Activated naive CD8-positive, alpha-beta T cell treated with anti-CD3 and anti-CD28 coated beads, Interleukin-2, amount 10 ng/mL, durations not matched to agents 7 days and 5 days (primary cell): ENCODE measurements at regions not wholly inside any gene's neighbourhood (a gene's known extent, or its start where the extent isn't known, plus 50 kb on each side); places are given as distances from the start of the nearest gene placed in this dataset.

Experiments used
- ATAC-seq: fragments of 150-1000 bp; cut with Tn5 transposase; one replicate; pipeline ENCODE4 v1.10.0; 2021; ENCODE audit warnings: low read depth, moderate library complexity
- POLR2A ChIA-PET: fragments of 350-600 bp; sonication (Branson Sonifier 250); formaldehyde crosslinking; loops from one replicate; lab custom pipeline; 2021; ENCODE audit warnings: antibody characterized with exemption; lab: Charles Lee
- DNase-seq: peaks from one replicate; pipeline ENCODE4 v3.0.0; 2021
- H3K27ac Mint-ChIP-seq: one replicate; pipeline ENCODE4 v1.8.0; 2022; ENCODE audit warnings: mild to moderate bottlenecking, mixed read lengths
- H3K27me3 Mint-ChIP-seq: one replicate; pipeline ENCODE4 v1.8.0; 2022; ENCODE audit warnings: mild to moderate bottlenecking, moderate library complexity, mixed read lengths
- H3K36me3 Mint-ChIP-seq: one replicate; pipeline ENCODE4 v1.8.0; 2021; ENCODE audit warnings: mild to moderate bottlenecking, mixed read lengths
- H3K4me1 Mint-ChIP-seq: one replicate; pipeline ENCODE4 v1.8.0; 2021; ENCODE audit warnings: mixed read lengths
- H3K4me3 Mint-ChIP-seq: one replicate; pipeline ENCODE4 v1.8.0; 2022; ENCODE audit warnings: mild to moderate bottlenecking, moderate library complexity, mixed read lengths
- H3K9me3 Mint-ChIP-seq: one replicate; pipeline ENCODE4 v1.8.0; 2021; ENCODE audit warnings: mixed read lengths

DNA sequence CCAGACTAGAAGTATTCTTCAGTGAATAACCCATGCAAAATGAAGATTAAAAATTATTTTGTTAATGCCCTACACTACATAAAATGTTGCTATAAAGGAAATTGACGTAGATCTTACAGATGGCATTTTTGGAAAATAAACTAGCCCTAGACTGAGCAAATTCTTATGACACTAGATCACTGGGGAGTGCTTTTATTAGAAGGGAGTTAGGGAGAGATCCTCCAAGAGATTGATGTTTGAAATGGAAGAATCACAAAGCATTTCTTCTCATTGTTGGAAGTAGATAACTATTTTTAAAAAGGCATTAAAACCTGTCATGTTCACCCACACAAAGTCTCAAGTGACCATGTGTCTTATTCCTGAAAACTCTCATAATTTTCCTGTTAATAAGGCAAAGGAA, 351.1 kb upstream of the TLE4 start:
- Mint-ChIP-seq H3K9me3 (peaks cover 4% of the 10 kb centered on the region), H3K27me3 (no peaks in the 10 kb centered on the region), H3K27ac (no peak overlapping the region), H3K4me1 (no peaks in the 10 kb centered on the region), H3K4me3 (no peak overlapping the region), H3K36me3 (no peaks in the 10 kb centered on the region)
- ATAC-seq (no peak), DNase-seq (no peak)
- POLR2A ChIA-PET: no interaction called here

DNA sequence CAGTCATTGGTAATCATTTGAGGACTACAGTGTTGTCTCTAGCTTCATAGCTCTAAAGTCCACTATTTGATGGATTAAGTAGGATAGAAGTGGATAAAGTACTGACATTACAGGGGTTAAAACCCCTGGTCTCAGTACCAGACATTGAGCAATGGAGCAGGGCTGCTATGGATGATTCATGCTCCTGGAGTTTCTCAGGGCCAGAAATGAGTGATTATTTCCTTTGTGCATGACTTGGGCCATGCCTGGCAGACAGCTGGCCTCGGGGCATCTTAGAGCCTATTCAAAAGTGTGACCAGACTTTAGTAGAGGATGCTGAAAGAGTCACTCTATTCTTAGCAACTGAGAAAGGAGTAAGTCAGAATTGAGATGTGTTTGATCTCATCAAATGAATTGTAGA, 350.7 kb upstream of the TLE4 start:
- no peak overlapping the region for H3K27ac Mint-ChIP-seq
- POLR2A ChIA-PET: no interaction called here
- DNase-seq (no peak), ATAC-seq (no peak)
- H3K36me3 Mint-ChIP-seq: no peaks in the 10 kb centered on the region
- H3K9me3 Mint-ChIP-seq: peaks cover 4% of the 10 kb centered on the region
- no peaks in the 10 kb centered on the region for H3K27me3 Mint-ChIP-seq
- H3K4me1 Mint-ChIP-seq: no peaks in the 10 kb centered on the region
- no peak overlapping the region for H3K4me3 Mint-ChIP-seq

DNA sequence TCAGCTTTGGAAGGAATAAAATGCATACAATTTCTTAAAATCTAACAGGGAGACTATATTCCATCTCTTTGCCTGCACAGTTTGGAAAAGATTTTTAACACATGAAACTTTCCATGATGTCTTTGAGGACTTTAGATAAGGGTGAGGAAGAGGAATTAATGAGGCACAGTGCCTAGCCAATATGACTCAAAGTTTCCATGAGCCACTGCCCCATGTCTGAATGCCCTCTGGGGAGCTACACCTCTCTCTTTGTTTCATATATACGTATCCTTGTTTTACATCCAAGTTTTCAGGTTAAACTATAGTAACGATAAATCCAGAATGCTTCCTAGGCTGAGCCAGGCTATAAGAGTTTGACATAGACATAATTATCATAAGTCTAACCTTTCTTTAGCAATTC, 349.3 kb upstream of the TLE4 start:
- H3K36me3 Mint-ChIP-seq: no peaks in the 10 kb centered on the region
- no peak overlapping the region for H3K4me3 Mint-ChIP-seq
- POLR2A ChIA-PET: no interaction called here
- H3K4me1 Mint-ChIP-seq: no peaks in the 10 kb centered on the region
- DNase-seq (no peak), ATAC-seq (no peak)
- H3K27me3 Mint-ChIP-seq: no peaks in the 10 kb centered on the region
- peaks cover 4% of the 10 kb centered on the region for H3K9me3 Mint-ChIP-seq
- no peak overlapping the region for H3K27ac Mint-ChIP-seq

DNA sequence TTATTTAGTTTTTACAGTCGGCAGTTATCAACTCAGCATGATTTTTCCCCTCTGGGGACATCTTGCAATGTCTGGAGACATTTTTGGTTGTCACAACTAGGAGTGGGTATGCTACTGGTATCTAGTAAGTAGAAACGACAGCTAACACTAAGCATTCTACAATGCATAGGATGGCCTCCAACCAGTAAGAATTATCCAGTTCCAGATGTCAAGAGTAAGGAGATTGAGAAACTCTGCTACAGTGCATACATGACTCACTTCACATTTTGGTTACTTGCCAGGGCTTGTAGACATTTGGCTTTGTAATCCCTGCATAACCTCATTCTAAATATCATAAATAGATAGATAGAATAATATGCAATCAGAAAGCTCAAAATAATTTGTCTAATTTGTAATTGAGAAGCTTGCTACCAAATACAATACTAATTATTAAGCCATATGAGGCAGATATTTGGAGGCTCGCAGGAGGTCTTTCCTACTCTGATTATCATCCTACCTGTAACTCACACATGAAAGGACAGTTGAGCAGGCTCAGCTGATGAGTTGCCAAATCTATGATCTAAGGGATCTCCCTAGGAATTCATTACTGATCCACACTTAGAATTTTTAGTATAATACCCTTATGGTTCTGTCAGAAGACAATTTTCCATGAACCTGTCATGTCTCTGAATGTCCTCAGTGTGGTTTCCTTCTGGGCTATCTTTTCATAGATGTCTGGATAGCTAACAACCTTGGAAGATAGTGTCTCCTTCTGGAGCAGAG, 346.9 kb upstream of the TLE4 start:
- peaks cover 2% of the 10 kb centered on the region for H3K9me3 Mint-ChIP-seq
- no peak for DNase-seq
- no peak overlapping the region for H3K27ac Mint-ChIP-seq
- ATAC-seq: no peak
- H3K36me3 Mint-ChIP-seq: no peaks in the 10 kb centered on the region
- no peaks in the 10 kb centered on the region for H3K27me3 Mint-ChIP-seq
- H3K4me3 Mint-ChIP-seq: no peak overlapping the region
- POLR2A ChIA-PET: no interaction called here
- no peaks in the 10 kb centered on the region for H3K4me1 Mint-ChIP-seq

DNA sequence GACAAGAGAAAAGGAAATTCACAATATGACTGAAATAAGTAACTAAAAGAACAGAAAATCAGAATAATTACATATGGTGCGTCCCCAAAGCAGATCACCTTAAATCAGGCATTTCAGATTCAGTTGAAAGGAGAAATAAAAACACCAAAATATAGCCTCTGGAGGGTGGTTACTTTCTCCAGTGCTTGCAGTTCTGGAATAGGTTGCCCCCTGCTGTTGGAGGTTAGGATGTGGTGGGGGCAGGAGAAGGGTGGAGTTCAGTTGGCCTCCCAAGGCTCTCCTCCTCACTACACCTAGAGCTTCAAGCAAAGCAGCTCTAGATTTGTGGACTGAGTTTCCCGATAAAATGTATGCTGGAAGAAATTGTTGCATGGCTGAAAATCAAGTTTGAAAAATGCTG, 338.2 kb upstream of the TLE4 start:
- Mint-ChIP-seq H3K27me3 (peaks cover 5% of the 10 kb centered on the region), H3K27ac (no peak overlapping the region), H3K36me3 (no peaks in the 10 kb centered on the region), H3K4me1 (no peaks in the 10 kb centered on the region), H3K4me3 (no peak overlapping the region), H3K9me3 (no peaks in the 10 kb centered on the region)
- DNase-seq (no peak), ATAC-seq (no peak)
- POLR2A ChIA-PET: no interaction called here

DNA sequence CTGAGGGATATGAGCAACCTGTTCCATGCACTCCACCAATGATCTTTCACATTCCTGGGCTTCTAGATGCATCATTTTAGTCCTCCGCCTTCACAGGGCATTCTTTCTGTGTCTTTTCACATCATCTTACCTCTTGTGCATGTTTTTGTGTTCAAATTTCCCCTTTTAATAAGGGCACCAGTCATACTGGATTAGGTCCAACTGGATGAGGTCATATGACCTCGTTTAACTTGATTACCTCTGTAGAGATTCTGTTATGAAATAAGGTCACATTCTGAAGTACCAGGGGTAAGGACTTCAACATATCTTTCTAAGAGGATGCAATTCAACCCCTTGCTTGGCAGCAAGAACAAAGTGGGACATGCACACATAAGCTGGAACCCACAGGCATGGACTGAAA, 335.3 kb upstream of the TLE4 start:
- Mint-ChIP-seq H3K36me3 (no peaks in the 10 kb centered on the region), H3K27ac (no peak overlapping the region), H3K4me1 (no peaks in the 10 kb centered on the region), H3K9me3 (no peaks in the 10 kb centered on the region), H3K4me3 (no peak overlapping the region), H3K27me3 (peaks cover 3% of the 10 kb centered on the region)
- DNase-seq: no peak
- POLR2A ChIA-PET: no interaction called here
- ATAC-seq: no peak

DNA sequence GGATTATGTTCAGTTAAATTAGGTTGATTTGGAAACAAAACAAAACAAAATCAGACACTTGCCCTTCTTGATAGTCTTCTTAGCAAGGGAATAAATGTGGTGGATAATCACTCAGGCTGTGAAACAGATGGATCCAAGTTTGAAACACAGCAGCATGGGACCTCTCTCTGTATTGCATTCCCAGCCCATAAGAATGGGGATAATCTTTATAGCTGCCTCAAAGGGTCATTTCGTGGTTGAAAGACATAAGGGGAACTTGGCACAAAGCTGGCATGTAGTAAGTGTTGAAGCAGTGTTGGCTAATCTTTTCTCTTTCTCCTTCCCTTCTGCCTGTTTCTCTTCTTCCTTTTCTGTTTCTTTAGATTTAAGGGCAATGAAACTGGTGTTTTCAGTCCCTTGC, 333.9 kb upstream of the TLE4 start:
- no peak overlapping the region for H3K27ac Mint-ChIP-seq
- ATAC-seq (no peak), DNase-seq (no peak)
- no peaks in the 10 kb centered on the region for H3K4me1 Mint-ChIP-seq
- H3K27me3 Mint-ChIP-seq: peaks cover 3% of the 10 kb centered on the region
- no peaks in the 10 kb centered on the region for H3K36me3 Mint-ChIP-seq
- POLR2A ChIA-PET: no interaction called here
- no peaks in the 10 kb centered on the region for H3K9me3 Mint-ChIP-seq
- no peak overlapping the region for H3K4me3 Mint-ChIP-seq

DNA sequence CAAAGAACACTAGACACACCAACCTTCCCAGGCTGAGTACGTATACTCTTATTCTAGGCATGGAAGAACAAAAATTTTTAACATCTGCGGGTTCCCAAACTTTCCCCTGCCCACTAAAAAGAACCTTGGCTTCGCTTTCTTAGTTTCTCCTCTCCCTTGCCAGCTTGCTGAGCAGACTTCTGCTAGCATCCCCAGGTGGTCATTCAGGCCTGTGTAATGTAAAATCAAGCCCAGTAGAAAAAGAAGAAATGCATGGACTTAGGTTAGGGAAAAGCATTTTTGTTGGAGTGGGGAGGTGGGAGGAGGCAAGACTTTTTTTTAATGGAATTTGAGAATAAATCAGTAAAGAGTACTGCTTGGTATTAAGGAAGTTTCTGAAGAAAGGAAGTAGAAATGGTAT, 331.0 kb upstream of the TLE4 start:
- Mint-ChIP-seq H3K9me3 (no peaks in the 10 kb centered on the region), H3K27ac (no peak overlapping the region), H3K36me3 (no peaks in the 10 kb centered on the region), H3K4me3 (no peak overlapping the region), H3K4me1 (no peaks in the 10 kb centered on the region), H3K27me3 (no peaks in the 10 kb centered on the region)
- DNase-seq: no peak
- ATAC-seq: no peak
- POLR2A ChIA-PET: no interaction called here

DNA sequence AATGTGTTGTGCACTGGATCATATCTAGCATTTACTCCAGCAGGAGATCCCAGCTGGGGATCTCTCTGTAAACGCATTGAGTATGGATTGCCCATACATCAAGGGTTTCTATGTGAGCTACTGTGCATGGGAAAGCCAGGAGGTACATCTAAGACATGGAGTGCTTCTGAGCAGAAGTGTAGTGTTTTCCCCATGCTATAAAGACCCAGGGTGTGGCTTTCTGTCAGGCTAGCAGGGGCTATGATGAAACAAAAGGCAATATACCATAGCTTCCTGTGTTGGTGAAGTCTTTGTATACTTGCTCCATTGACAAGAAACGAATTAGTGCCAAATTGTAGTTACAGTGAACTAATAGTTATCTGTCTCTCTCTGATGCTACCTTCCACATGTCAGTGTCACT, 329.3 kb upstream of the TLE4 start:
- H3K36me3 Mint-ChIP-seq: no peaks in the 10 kb centered on the region
- peaks cover 1% of the 10 kb centered on the region for H3K9me3 Mint-ChIP-seq
- no peak for DNase-seq
- no peak for ATAC-seq
- H3K27me3 Mint-ChIP-seq: peaks cover 4% of the 10 kb centered on the region
- POLR2A ChIA-PET: no interaction called here
- H3K27ac Mint-ChIP-seq: no peak overlapping the region
- H3K4me1 Mint-ChIP-seq: no peaks in the 10 kb centered on the region
- H3K4me3 Mint-ChIP-seq: no peak overlapping the region

DNA sequence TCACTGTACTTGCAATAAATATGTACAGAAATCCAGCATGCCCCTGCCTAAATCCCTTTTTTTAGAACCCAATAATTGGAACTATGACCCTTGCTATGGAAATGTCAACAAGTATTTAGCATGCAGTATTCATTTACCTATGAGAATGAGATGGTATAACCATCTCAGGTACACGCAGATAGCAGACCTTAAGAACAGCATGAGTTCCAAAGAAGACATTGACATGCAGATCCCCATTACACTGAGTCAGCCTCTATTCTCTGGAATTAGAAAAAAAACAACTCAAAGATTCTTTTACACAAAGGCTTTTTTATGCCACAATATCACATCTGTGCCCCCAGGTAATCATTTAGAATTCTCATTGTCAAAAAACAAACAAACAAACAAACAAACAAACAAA, 325.6 kb upstream of the TLE4 start:
- no peaks in the 10 kb centered on the region for H3K4me1 Mint-ChIP-seq
- ATAC-seq (no peak), DNase-seq (no peak)
- POLR2A ChIA-PET: no interaction called here
- H3K9me3 Mint-ChIP-seq: peaks cover 1% of the 10 kb centered on the region
- no peak overlapping the region for H3K4me3 Mint-ChIP-seq
- H3K27ac Mint-ChIP-seq: no peak overlapping the region
- H3K36me3 Mint-ChIP-seq: no peaks in the 10 kb centered on the region
- H3K27me3 Mint-ChIP-seq: peaks cover 4% of the 10 kb centered on the region

DNA sequence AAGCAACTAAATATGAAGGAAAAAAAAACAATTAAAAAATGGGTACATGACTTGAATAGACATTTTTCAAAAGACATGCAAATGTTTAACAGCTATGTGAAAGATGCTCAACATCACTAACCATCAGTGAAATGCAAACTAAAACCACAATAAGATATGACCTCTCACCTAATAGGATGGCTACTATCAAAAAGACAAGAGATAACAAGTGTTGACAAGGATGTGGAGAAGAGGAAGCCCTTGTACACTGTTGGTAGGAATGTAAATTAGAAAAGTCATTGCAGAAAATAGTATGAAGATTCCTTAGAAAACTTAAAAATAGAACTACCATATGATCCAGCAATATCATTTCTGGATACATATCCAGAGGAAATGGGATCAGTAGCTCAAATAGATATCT, 324.7 kb upstream of the TLE4 start:
- ATAC-seq: no peak
- DNase-seq: no peak
- Mint-ChIP-seq H3K27me3 (peaks cover 4% of the 10 kb centered on the region), H3K4me1 (no peaks in the 10 kb centered on the region), H3K4me3 (no peak overlapping the region), H3K9me3 (peaks cover 1% of the 10 kb centered on the region), H3K36me3 (no peaks in the 10 kb centered on the region), H3K27ac (no peak overlapping the region)
- POLR2A ChIA-PET: no interaction called here

DNA sequence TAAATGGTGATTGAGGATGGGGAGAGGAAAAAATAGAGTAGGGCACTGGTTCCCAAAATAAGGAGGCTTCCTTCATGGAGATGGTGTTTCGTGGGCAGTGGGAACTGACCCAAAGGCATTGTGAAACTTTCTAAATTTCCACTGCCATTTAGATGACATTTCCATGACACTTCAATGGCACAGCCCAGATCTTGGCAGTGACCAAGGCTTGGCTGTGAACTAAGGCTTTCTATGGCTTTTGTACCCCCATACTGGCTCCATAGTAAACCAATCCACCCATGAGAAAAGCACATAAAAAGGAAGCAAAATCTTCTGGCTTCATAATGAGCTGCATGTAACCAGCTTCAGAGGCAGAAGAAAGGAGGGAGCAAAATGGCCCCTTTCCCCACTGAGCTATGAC, 321.0 kb upstream of the TLE4 start:
- H3K9me3 Mint-ChIP-seq: peaks cover 1% of the 10 kb centered on the region
- H3K27ac Mint-ChIP-seq: no peak overlapping the region
- POLR2A ChIA-PET: no interaction called here
- peaks cover 4% of the 10 kb centered on the region for H3K27me3 Mint-ChIP-seq
- no peaks in the 10 kb centered on the region for H3K4me1 Mint-ChIP-seq
- DNase-seq: no peak
- H3K4me3 Mint-ChIP-seq: no peak overlapping the region
- ATAC-seq: no peak
- H3K36me3 Mint-ChIP-seq: no peaks in the 10 kb centered on the region

DNA sequence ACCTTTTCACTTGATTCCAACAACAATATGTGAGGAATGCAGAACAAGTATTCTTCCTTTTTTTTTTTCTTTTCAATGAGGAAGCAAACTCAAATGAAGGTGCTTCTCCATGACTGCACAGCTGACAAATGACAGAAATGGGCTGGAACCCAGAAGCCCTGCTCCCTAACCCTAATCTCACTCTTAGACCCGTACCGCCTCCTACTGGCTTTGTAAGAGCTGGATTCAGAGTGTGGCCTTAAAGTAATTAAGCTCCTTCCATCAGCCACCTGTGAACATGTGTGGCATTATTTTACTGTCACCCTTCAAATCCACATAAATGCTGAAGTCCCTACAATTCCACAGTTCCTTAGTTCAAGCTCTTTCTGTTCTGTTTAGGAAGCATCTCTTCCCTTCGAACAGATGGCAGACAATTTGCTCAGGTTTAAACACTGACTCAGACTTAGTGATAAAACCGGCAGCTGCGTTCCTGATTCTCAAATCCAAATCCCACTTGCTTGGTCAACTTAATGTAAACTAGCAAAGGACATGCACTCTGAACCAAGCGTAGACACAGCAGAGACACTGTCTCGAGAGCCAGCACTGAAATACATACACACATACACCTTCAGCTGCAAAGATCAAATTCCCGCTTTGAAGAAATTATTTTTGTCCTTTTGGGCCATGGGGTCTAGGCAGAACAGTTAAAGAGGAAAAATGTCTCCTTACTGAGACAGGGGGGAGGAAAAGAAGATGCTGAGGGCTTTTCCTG, 316.7 kb upstream of the TLE4 start:
- POLR2A ChIA-PET: no interaction called here
- Mint-ChIP-seq H3K9me3 (no peaks in the 10 kb centered on the region), H3K27ac (no peak overlapping the region), H3K27me3 (no peaks in the 10 kb centered on the region), H3K4me1 (no peaks in the 10 kb centered on the region), H3K36me3 (no peaks in the 10 kb centered on the region), H3K4me3 (no peak overlapping the region)
- DNase-seq (no peak), ATAC-seq (no peak)

DNA sequence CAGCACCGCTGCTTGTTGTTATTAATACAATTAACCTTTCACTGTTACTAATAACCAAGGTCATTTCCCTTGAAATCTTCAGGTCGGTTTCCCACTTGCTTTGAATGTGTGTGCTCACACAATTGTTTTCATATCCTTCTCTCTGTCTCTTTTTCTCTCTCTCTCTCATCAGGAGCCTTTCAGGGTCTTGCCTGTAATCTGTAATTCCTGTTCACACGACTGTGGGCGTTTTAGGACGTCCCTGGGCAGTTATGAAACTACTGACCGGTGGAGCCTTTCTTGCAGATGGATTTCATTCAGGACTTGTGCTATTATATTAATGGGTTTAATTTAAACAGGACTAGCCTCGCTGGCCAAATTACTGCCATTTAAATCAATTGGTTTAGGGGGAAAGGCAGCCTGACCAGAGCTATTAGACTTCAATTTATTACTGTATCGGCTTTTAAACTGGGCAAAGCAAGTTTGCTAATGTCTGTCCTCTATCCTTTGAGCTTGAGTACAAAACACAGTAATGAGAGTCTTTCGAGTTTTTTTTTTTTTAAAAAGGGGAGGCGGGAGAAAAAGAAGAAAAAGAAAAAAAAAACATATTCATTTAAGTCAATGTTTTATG, 316.0 kb upstream of the TLE4 start:
- POLR2A ChIA-PET: no interaction called here

More for the DNA sequence above, 316.0 kb upstream of the TLE4 start:
- no peaks in the 10 kb centered on the region for H3K4me1 Mint-ChIP-seq
- no peak overlapping the region for H3K4me3 Mint-ChIP-seq
- H3K27ac Mint-ChIP-seq: no peak overlapping the region
- H3K27me3 Mint-ChIP-seq: no peaks in the 10 kb centered on the region
- no peaks in the 10 kb centered on the region for H3K9me3 Mint-ChIP-seq
- DNase-seq: no peak
- no peaks in the 10 kb centered on the region for H3K36me3 Mint-ChIP-seq
- no peak for ATAC-seq
